Cardiac septum (tissue), 1 donor: ENCODE measurements at regions not wholly inside any gene's neighbourhood (a gene's known extent, or its start where the extent isn't known, plus 50 kb on each side); places are given as distances from the start of the nearest gene placed in this dataset.
A peak's percentile ranks its signal among the peaks of the same experiment; 100 is the strongest.

Experiments used
- DNase-seq: peaks from one replicate; pipeline ENCODE4 v3.0.0-alpha.2; 2020; ENCODE audit warnings: low spot score
- intact Hi-C: fragments of 100-400 bp; cut with DNase I; formaldehyde crosslinking; loops from one replicate; pipeline ENCODE4 v1.14.0; 2022
- donor health status: DM: no; HTN: no; CAD: no.

DNA sequence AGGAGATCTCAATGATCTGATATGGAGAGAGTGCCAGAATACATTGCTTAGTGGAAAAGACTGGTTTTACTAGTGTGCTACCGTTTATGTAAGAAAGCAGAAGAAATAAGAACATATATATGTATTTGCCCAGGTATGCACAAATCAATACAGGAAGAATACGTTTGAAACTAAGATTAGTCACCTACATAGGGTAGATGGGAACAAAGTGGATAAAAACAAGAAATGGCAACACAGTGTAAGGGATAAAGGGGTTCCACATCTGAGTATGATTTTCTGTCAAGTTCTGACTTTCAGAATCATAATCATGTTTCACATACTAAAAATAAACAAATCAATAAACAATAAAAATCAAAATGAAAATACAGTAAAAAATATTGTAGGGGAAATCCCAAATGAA lies 148.6 kb upstream of the NAMPT start:
- intact Hi-C loops = no loop called here

DNA sequence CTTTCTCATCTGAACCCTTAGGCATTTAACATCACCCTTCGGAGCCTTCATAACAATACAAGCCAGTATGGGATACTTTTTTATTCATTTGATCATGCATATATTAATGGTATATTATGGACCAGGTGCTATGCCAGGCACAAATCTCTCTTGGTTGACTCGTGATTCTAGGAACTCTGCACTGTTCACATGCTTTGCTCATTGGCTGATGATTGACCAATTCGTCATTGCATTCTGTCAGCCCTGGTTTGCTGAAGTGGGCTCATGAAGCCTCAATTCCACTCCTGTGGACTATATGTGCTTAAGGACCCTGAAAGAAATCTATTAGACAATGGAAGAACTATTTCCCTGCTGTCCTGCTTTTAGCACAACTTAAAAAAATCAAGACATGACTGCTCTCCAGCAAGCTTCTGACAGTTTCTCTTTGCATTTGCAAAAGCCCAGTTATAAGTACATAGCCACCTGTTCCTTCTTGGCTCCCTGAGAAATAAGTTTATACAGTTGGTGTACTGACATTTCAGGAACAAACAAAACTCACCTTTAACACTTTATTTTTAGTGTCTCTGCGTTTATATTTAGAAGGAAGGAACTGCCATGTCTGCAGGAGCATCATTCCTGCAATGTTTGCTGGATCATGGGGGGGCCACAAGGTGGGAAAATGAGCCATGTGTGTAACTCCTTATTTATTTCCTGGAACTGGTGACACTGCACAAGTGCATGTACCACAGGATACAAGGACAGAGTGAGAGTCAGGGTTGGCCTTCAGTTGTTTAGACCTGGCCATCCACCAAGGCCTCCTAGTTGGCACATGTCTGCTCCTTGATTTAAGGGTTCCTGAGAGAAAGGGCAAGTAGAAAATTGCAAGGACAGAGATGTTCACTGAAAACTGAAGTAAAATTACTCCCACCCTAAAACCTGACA lies 146.0 kb upstream of the NAMPT start:
- no peak for DNase-seq

More for the DNA sequence above, 148.6 kb upstream of the NAMPT start:
- DNase-seq = no peak

DNA sequence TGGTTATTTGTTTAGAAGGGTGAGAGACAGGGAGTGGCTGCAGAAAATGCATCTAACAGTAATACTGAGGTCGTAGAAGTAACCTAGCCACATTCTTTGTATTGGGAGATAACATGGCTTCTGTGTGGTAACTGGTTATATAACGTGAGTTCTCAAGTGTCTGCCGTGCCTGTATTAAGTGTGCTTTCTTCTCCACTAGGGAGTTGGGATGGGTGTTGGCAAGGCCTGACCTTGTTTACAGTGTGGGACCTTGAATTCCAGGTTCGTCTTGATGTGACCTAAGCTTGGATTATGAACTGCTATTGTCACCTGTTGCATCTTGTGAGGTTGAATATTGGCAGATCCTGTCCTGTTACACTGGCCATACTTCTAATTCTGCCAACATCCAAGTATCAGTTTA lies 145.3 kb upstream of the NAMPT start:
- intact Hi-C loops = no loop called here
- DNase-seq = no peak

More for the DNA sequence above, 146.0 kb upstream of the NAMPT start:
- intact Hi-C loops = no loop called here

DNA sequence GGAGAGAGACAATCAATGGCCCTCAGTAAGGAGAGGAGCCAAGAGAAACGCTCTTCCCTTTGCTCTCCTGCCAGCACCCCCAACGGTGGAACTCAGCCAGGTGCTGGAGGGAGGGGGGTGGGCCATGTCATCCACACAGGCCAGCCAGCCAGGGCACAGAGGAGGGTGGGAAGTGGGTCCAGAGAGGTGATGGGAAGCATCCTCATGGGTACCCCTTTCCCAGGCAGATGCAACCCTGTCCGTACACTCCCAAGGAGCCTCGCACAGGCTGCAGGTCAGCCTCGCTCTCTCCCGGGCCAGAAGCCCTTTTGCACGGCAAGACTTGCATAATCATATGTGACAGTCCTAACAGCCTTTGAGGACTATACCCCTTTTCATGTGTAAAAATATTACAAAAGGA lies 142.0 kb upstream of the NAMPT start:
- intact Hi-C loops = no loop called here
- no peak for DNase-seq

DNA sequence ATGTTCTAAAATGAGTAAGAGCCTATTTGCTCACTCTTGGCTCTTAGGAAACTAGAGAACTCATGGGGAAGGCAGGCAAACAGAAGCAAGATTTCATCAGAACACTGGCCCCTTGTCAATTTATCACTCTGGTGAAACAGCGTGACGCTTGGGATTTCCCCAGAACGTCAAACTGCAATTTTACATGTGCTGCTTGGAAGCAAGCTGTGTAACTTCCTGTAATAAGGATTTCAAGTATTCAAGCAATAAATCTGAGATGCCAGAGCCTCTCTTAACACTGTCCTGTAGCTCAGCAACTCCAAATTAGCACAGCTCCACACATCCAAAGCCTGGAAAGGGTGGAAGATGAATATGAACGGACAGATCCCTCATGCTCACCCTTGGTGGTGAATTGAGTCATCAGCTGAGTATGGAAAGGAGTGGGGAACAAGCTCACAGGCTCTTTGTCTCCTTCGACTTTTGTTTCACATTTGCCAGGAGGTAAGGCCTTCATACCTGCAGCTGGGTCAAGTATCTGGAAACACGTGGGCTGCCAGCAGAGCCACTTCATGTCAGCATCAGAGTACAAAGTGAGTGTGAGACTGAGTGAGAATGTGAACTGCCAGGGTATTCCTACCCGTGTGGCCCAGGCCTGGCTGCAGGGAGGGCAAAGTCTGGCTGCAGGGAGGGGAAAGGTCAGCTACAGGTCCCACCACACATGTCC lies 140.4 kb upstream of the NAMPT start:
- DNase-seq = peak; percentile 86
- intact Hi-C loops = no loop called here

DNA sequence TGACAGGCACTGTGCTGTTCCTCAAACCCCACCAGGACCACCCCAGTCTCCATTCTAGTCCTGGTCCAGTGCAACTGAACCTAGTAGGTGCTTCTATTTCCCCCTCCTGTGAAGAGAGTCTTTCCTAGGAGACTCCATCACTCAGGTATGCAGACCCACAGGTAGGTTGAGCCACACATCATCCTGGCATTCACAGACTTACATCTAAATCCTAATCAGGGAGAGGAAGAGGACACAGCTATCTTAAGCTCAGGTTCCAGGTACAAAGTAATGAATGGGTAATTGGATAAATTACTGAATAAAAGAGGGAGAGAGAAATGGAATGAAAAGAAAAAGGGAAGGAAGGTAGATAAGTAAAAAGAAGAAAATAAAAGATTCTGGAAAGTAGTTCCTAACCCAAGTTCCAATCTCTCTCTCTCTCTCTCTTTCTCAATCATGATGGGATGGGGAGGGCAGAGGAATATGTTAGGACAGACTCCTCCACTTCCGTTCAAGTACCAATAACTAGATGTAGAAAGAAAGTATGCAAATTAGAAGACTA lies 139.8 kb upstream of the NAMPT start:
- no peak for DNase-seq
- intact Hi-C loops = no loop called here

DNA sequence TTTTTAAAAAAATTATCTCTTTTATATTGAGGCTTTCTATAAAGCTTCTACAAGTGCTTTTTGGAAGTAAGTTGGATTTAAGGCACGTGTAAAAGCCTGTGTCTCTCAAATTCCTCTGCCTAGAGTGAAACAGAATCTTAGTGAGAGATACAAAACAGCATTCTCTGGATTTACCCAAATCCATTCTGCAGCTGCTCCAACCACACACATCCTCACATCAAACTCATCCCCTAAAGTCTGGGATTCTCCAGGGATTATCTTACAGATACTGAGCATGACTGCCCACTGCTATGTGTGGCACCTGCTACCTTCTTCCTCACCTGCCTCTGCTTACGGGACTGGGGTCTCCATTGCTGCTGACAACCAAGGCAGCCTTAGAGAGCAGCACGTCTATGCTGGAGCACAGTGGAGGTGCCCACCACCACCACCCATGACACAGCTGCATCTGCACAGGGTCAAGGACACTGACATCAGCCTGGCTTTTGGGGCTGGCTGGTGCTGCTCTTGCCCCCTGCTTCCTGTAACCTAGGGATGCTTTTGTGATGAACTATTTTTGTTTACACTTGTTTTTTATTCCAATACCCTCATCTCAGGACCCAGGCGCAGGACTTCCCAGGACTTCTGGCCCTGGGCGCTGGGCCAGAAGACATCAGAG lies 139.2 kb upstream of the NAMPT start:
- intact Hi-C loops = no loop called here

DNA sequence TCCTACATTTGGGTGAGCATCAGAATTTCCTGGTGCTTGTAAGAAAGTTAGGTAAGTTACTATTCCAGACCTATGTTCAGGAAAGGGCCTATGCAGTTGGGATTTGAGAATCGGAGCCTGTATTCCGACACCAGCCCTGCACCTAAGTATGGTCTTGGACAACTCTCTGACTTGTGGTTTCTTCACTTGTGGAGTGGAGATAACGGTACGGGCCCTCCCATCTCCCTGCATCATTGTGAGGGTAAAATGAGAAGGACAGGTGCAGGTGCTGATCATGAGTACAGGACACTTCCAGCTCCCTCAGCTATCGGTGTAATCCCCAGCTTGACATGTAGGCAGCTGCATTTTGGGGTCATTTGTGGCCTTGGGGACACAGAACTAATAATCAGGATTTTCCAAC lies 138.3 kb upstream of the NAMPT start:
- intact Hi-C loops = no loop called here
- no peak for DNase-seq

More for the DNA sequence above, 139.2 kb upstream of the NAMPT start:
- no peak for DNase-seq

DNA sequence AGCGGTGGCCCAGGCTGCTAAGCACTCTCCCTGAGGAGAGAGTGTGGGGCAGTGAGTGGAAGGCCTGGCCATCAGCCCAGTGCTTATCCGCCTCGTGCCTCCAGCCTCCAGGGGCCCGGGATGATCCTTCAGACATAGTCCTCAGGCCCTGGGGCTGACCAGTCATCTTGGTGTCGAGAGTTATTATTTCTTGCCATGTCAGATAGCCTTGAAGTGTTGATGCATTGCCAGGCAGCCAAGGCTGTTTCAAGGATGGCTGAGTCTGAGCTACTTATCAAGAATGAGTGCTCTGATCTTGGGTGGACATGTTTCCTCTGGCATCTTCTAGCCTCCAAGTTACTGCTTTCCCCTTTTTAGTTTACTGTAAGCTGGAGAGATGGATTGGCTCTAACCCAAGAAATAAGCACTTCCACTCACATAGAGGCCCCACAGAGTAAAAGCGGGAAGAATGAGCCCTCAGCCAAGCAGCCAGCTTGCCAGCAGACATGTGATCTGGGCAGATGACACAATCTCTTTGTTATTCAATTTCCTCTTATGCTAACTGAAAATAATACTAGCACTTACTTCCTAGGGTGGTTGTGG lies 136.5 kb upstream of the NAMPT start:
- intact Hi-C loops = loop anchor here (2.0 kb wide), 1 partner anchor 136 kb away; the partner anchor contains the start of gene NAMPT
- peak; percentile 87 for DNase-seq

DNA sequence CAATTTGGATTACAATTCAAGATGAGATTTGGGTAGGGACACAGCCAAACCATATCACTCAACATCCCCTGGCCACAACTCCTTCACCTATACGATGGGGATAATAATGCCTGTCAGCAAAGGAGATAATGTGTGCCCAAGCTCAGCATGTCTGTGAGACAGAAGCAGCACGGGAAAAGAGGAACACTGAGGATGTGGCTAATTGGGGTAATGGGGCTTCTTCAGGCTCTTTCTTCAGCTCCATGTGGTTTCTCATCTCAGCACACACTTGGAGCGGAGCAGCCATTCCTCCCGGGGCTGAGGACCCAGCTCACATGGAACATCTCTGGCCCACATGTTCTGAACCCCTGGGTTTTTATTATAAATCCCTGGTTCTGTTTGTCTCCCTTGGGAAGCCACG lies 136.0 kb upstream of the NAMPT start:
- DNase-seq = no peak
- intact Hi-C loops = loop anchor here (2.0 kb wide), 1 partner anchor 136 kb away; the partner anchor contains the start of gene NAMPT

DNA sequence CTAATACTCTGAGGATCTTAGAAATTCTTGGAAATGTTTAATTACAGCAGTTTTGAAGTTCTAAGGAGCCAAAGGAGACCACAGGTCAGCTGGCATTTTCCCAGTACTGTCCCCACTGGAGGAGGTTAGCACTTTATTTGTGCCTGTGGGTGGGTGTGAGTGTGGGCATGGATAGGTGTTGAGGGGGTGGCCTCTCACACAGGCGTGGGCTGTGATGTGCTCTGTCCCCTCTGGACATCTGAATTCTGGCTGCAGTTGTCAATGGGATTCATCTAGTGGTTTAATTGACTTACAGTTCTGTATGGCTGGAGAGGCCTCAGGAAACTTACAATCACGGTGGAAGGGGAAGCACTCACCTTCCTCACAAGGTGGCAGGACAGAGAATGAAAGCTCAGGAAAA lies 135.4 kb upstream of the NAMPT start:
- intact Hi-C loops = loop anchor here (2.0 kb wide), 1 partner anchor 135 kb away; the partner anchor contains the start of gene NAMPT
- DNase-seq = no peak

DNA sequence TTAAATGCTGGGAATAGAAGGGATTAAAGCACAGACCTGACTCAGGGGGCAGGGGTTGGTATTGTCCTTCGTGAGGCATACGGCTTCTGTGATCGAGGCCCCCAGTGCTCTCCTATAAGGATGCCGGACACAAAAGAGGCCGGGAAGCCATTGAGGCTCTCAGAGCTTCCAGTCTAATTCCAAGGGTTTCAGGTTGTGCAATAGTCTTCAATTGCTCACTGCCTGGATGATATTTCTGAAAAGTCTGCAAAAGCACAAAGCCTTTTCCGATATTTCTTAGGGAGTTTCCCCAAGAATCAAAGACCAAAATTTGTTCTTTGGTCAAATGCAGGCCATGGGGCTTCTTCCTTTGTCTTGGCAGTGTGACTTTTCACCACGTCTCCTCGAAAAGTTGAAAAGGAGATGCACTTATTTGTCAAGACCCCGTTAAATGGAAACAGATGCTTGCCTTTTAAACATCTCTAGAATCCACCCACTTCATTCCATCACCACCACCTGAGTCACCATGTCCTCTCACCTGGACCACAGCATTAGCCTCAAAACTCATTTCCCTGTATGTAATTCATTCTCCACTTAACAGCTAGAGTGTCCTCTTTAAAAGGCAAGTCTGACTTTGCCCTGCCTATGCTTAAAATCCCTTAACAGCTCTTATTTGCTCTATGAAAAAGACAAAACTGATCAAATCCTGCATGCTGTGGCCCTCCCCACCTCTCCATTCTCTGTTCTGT lies 134.8 kb upstream of the NAMPT start:
- no peak for DNase-seq
- intact Hi-C loops = loop anchor here (2.0 kb wide), 1 partner anchor 135 kb away; the partner anchor contains the start of gene NAMPT

DNA sequence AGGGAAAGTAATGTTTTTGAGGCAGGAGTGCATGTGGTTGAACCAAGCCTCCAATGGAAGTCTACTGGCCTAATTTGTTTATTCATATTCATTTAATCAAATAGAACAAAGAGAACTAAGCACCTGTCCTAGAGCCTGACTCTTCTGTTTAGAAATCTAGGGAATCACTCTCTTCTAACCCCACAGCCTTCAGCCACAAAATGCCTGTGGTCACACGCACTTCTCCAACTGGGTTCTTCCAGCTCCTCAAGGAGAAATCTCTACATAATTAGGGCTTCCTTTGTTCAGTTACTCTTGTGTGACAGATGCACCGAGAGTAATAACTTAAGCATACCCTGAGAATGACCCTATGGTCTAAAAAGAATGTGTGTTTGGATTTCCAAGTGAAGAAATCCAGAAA lies 133.7 kb upstream of the NAMPT start:
- no peak for DNase-seq
- intact Hi-C loops = no loop called here

DNA sequence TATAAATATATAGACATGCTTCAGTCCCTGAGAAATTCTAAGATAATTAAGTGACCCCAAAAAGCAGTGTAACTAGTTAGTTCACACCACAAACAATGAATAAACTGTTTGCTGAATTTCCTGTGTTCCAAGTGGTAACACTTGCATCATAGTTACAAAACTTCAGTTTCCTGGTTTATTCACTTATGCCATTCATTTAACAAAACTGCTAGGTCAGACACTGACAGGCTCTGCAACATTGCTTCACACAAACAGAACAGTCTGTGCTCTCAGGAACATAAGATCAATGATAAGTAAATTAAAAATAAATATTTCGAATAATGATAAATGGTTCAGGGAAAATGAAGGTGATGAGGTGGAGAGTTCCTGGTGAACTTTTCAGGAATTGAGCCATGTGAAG lies 133.3 kb upstream of the NAMPT start:
- intact Hi-C loops = no loop called here
- DNase-seq = no peak

DNA sequence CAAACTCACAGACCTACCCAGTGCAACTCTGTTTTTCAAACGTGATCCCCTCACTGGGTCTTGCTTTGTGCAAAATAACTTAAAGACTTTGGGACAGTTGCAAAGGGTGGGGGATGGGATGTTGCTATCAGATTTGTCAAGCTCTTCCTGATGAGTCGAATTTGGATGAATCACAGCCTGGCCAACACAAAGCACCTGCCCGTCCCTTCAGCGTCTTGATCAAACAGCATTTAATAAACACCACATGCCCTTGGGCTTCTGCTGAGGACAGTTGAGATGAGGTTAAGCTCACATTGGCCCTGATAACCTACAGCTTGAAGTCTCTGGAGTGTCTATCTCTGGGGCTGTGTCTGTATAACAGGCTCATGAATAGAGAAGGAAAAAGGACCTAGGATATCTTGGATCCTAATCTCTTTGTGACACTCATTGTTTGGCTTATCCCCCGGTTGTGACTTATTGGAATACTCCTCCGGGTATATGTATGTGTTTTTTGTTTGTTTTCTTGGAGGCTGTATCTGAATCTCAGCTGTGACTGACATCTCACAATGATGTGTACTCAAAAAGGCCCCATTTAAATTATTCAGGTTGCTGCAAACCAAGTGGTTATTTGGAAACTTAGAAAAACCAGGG lies 132.6 kb upstream of the NAMPT start:
- DNase-seq = no peak
- intact Hi-C loops = no loop called here

DNA sequence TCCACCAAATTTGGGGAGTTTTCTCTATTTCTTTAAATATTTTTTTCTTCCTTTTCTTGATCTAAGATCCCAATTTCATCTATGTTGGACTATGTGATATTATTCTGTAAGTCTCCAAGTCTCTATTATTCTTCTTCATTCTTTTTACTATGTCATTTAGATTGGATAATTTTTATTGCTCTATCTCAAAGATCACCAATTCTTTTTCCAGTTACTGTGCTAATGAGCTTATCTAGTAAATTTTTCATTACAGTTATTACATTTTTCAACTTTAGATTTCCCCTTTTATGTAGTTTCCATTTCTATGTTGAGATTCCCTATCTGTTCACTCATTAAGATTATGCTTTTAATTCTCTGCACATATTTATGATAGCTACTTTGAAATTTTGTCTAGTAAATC lies 131.6 kb upstream of the NAMPT start:
- no peak for DNase-seq
- intact Hi-C loops = no loop called here

DNA sequence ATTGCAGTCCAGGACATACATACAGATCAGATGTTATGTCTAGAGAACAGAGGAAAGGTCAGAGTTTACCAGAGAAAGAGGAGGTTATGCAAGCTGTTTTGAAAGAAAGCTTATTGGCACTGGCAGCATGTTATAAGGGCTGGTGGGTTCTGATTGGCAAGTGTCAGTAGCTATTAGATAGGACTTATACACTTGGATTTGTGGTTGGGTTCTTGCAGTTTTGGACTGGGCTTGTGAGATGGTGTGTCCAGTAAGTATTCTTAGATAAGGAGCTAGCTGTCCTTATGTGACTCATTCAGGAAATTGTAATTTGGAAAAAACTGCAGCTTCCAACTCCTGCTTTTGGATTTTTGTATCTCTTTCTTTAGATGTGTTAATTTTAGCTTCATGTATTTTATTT lies 130.7 kb upstream of the NAMPT start:
- DNase-seq = no peak
- intact Hi-C loops = no loop called here

DNA sequence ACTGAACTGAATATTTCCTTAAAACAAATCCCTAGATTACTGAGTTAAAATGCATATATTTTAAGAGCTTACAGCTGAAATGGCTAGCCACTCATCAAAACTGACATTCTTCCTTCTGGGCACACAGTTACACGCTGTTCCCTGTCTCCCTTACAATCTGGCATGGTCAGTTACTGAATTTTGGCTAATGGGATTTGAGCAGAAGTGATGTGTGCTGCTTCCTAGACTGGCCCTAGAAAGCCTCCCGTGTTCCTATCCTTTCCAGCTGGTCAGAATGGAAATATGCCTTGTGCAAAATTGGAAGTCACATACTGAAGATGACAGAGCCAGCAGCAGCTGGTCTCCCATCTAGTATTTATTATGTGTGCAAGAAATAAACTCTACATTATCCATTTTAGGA lies 128.7 kb upstream of the NAMPT start:
- no peak for DNase-seq
- intact Hi-C loops = no loop called here
